Activated naive CD4-positive, alpha-beta T cell treated with anti-CD3 and anti-CD28 coated beads for 36 hours (primary cell): ENCODE measurements at regions not wholly inside any gene's neighbourhood (a gene's known extent, or its start where the extent isn't known, plus 50 kb on each side); places are given as distances from the start of the nearest gene placed in this dataset.
"Not testable (repeated sequence)": the region's sequence is repeated elsewhere in the genome, so short reads cannot be mapped to it uniquely, and the experiment has no call there.

Source experiments
- CTCF ChIA-PET: fragments of 350-600 bp; sonication (Branson Sonifier 250); formaldehyde crosslinking; loops from one replicate; lab custom pipeline; 2021; ENCODE audit warnings: antibody characterized with exemption; lab: Charles Lee
- DNase-seq: peaks from one replicate; pipeline ENCODE4 v3.0.0-alpha.2; 2020
- H3K27ac Mint-ChIP-seq: one replicate; pipeline ENCODE4 v1.8.0; 2021; ENCODE audit warnings: mild to moderate bottlenecking, mixed read lengths
- H3K27me3 Mint-ChIP-seq: one replicate; pipeline ENCODE4 v1.8.0; 2021; ENCODE audit warnings: low read depth, mixed read lengths
- H3K36me3 Mint-ChIP-seq: one replicate; pipeline ENCODE4 v1.8.0; 2021; ENCODE audit warnings: low read depth, mixed read lengths
- H3K4me1 Mint-ChIP-seq: one replicate; pipeline ENCODE4 v1.8.0; 2021; ENCODE audit warnings: low read depth, mixed read lengths
- H3K4me3 Mint-ChIP-seq: one replicate; pipeline ENCODE4 v1.8.0; 2021; ENCODE audit warnings: mild to moderate bottlenecking, moderate library complexity, mixed read lengths
- H3K9me3 Mint-ChIP-seq: one replicate; pipeline ENCODE4 v1.8.0; 2021; ENCODE audit warnings: mixed read lengths
- intact Hi-C: fragments of 100-400 bp; cut with micrococcal nuclease; formaldehyde crosslinking; loops from one replicate; pipeline ENCODE4 v1.15.1; 2023

DNA sequence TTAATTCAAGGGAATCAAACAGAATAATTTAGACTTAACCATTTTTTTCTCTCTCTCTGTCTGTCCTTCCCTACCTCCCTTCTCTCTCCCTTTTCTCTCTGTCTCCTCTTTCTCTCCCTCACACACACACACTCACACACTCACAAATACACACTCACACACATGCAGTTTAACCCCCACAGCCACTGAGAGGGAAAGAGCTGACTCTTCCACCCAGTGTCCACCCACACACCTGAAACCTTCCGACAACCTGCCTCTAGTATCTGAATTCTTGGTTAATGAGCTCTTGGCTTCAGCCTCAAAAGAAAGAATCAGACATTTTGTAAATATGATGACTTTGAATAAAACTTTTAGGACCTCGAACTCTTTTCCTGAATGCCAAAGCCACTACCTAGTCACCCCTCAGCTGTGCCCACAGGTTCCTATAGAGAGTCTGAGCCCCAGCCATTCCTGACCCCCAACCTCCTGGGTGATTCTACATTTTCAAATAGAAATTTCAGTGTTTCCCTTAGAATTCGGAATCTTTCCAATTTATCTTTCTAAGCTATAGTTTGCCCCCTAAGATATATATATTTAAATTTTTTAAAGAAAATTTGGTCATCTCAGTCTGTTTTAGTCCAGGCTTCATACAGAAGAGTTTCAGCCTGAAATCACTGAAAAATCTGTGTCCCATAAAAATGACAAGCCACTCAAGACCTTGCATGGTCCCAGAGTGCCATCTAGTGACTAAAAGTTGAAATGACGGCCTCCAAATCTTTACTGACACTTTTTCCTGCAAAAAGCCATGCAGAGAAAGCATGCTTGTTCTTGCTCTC is 202.8 kb downstream of the IPMK start:
- no peak overlapping the region for H3K27ac Mint-ChIP-seq
- CTCF ChIA-PET, result interaction anchor here (0.5 to 1.2 kb wide), 3 partner anchors 227 to 525 kb away, joined by 3 to 5 read pairs (median 3); no protein-coding TSS in a partner anchor
- H3K9me3 Mint-ChIP-seq, result no peaks in the 10 kb centered on the region
- H3K4me1 Mint-ChIP-seq, result no peaks in the 10 kb centered on the region
- H3K4me3 Mint-ChIP-seq, result no peak overlapping the region
- peak; percentile 10 for DNase-seq
- intact Hi-C loops, result loop anchor here (1.0 to 5.0 kb wide), 2 partner anchors 87 to 728 kb away; no protein-coding TSS in a partner anchor
- peaks cover 16% of the 10 kb centered on the region for H3K27me3 Mint-ChIP-seq
- H3K36me3 Mint-ChIP-seq, result no peaks in the 10 kb centered on the region

DNA sequence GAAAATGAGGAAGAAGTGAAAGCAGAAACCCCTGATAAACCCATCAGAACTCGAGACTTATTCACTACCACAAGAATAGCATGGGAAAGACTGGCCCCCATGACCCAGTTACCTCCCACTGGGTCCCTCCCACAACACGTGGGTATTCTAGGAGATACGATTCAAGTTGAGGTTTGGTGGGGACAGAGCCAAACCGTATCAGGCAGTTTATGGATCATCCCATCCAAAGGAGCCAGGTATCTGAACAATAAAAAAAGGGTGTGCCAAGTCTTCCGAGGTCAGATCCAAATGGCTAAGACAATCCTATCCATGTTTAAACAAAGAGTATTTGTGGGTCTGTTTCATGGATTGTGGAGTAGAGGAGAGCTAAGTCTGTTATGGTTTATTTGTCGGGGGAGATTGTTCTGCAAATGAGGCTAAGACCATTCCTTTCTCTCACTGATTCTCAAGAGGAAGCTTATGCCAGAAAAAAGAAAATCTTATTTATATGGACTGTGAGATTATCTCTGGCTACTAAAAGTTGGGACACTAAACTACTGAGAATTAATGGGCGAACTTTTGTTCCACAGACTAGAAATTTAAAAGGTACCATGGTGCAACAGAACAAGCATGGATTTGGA is 203.7 kb downstream of the IPMK start:
- Mint-ChIP-seq H3K4me1 (no peaks in the 10 kb centered on the region), H3K27me3 (peaks cover 17% of the 10 kb centered on the region), H3K9me3 (no peaks in the 10 kb centered on the region), H3K36me3 (no peaks in the 10 kb centered on the region), H3K4me3 (no peak overlapping the region), H3K27ac (no peak overlapping the region)
- CTCF ChIA-PET, result no interaction called here
- DNase-seq, result no peak
- intact Hi-C loops, result no loop called here

DNA sequence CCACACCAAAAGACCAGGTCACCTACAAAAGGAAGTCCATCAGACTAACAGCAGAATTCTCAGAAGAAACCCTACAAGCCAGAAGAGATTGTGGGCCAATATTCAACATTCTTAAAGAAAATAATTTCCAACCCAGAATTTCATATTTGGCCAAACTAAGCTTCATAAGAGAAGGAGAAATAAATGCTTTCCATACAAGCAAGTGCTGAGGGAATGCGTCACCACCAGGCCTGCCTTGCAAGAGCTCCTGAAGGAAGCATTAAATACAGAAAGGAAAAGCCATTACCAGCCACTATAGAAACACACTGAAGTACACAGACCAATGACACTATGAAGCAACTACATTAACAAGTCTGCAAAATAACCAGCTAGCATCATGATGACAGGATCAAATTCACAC is 209.0 kb downstream of the IPMK start:
- H3K27ac Mint-ChIP-seq, intact Hi-C loops, CTCF ChIA-PET, H3K4me1 Mint-ChIP-seq, DNase-seq, H3K36me3 Mint-ChIP-seq, H3K9me3 Mint-ChIP-seq, H3K4me3 Mint-ChIP-seq, H3K27me3 Mint-ChIP-seq: not testable (repeated sequence)

DNA sequence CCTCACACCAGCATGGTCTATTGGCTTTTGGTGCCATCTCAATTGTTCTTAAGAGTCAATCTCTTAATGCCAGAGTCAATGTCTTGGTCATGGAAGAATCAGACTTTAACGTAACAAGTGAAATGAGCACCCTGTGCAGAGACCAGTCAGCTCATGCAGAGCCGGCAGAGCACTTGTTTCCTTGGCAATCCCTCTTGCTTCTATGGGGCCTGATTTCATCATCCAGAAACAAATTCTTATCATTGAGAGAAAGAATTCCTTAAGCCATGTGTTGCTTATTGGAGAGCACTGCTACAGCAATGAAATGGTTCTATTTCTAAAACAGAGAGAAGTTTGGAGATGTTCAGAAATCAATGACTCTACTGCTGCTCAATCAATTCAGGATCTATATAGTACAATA is 212.8 kb downstream of the IPMK start:
- intact Hi-C loops, result no loop called here
- CTCF ChIA-PET, result no interaction called here
- no peak for DNase-seq
- no peaks in the 10 kb centered on the region for H3K9me3 Mint-ChIP-seq
- H3K27ac Mint-ChIP-seq, result no peak overlapping the region
- H3K27me3 Mint-ChIP-seq, result peaks cover 6% of the 10 kb centered on the region
- H3K36me3 Mint-ChIP-seq, result no peaks in the 10 kb centered on the region
- H3K4me1 Mint-ChIP-seq, result no peaks in the 10 kb centered on the region
- H3K4me3 Mint-ChIP-seq, result no peak overlapping the region

DNA sequence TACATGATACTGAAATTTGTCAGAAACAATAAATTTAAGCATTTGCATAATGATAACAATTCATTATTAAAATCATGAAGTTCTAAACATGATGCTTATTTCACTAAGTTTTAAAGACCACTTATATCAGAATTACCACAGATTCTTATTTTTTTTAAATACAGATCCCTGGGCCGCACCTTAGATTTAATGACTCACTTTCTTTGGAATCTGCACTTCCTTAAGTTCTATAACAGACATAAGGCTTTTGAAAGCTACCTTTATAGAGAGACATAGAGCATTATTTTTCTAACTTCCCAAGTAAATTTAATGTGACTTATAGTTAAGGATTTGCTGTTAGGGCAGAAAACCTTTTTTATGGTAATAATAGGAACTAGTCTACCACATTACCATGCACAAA is 214.9 kb downstream of the IPMK start:
- CTCF ChIA-PET, result no interaction called here
- no peak overlapping the region for H3K27ac Mint-ChIP-seq

DNA sequence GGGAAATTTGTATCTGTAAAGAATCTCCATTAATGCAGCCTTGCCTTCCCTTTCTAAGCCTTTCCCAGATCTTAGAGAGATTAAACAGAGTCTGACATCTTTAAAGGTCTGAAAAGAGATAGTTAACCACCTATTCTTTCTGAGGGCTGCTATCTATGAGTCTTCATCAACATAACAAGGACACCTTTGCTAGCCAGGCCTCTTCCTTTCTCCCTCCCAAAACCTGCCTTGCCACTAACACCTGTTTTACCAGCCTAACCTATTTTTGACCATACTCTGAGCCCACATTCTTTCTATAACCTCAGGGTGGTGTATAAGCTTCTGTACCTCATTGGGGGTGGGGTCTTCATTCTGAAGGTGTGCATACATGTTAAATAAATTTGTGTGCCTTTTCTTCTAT is 217.1 kb downstream of the IPMK start:
- Mint-ChIP-seq H3K4me3 (no peak overlapping the region), H3K27me3 (peaks cover 2% of the 10 kb centered on the region), H3K4me1 (no peaks in the 10 kb centered on the region), H3K36me3 (no peaks in the 10 kb centered on the region), H3K27ac (no peak overlapping the region), H3K9me3 (peaks cover 2% of the 10 kb centered on the region)
- CTCF ChIA-PET, result no interaction called here
- no peak for DNase-seq
- intact Hi-C loops, result no loop called here

More for the DNA sequence above, 214.9 kb downstream of the IPMK start:
- intact Hi-C loops, result no loop called here
- H3K4me3 Mint-ChIP-seq, result no peak overlapping the region
- H3K9me3 Mint-ChIP-seq, result no peaks in the 10 kb centered on the region
- peaks cover 3% of the 10 kb centered on the region for H3K27me3 Mint-ChIP-seq
- DNase-seq, result no peak
- H3K36me3 Mint-ChIP-seq, result no peaks in the 10 kb centered on the region
- H3K4me1 Mint-ChIP-seq, result no peaks in the 10 kb centered on the region

DNA sequence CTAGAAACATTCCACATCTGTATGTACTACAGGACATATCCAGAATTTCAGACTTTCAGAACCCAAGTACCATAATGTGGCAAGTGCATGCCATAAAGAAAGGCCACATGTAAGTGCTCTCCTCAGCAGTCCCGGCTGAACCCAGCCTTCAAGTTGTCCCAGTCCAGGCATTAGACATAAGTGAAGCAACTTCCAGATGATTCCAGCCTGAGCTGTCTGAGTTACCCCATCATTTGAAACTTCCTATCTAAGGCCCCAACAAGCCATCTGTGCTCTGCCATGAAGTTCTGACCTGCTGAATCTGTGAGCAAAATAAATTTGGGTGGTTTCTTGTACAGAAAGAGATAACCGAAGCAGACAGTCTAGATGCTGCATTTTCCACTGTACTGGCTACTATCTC is 218.8 kb downstream of the IPMK start:
- peaks cover 2% of the 10 kb centered on the region for H3K9me3 Mint-ChIP-seq
- CTCF ChIA-PET, result no interaction called here
- no peak for DNase-seq
- peaks cover 4% of the 10 kb centered on the region for H3K27me3 Mint-ChIP-seq
- H3K4me3 Mint-ChIP-seq, result no peak overlapping the region
- no peak overlapping the region for H3K27ac Mint-ChIP-seq
- intact Hi-C loops, result no loop called here
- H3K36me3 Mint-ChIP-seq, result no peaks in the 10 kb centered on the region
- no peaks in the 10 kb centered on the region for H3K4me1 Mint-ChIP-seq

DNA sequence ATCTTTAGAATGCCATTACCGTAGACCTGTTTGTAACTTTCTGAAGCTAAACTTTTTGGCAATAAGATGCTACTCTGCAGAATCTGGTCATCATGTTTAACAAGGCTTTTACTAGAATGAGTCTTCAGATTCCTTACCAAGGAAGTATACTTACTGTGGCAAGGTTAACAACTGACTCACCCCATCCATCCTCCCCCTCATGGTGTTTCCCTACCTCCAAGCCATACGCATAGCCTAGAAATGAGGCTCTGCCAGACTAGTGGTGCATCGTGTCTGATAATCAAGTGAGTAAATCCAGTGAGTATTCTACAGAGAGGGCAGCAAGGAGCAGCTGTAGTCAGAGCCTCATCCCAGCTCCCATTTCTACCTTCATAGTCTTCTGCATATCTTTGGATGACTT is 223.6 kb downstream of the IPMK start:
- H3K4me3 Mint-ChIP-seq, result no peak overlapping the region
- H3K36me3 Mint-ChIP-seq, result no peaks in the 10 kb centered on the region
- H3K4me1 Mint-ChIP-seq, result no peaks in the 10 kb centered on the region
- intact Hi-C loops, result no loop called here
- no peak overlapping the region for H3K27ac Mint-ChIP-seq
- peaks cover 6% of the 10 kb centered on the region for H3K27me3 Mint-ChIP-seq
- peaks cover 8% of the 10 kb centered on the region for H3K9me3 Mint-ChIP-seq
- CTCF ChIA-PET, result no interaction called here
- DNase-seq, result no peak

DNA sequence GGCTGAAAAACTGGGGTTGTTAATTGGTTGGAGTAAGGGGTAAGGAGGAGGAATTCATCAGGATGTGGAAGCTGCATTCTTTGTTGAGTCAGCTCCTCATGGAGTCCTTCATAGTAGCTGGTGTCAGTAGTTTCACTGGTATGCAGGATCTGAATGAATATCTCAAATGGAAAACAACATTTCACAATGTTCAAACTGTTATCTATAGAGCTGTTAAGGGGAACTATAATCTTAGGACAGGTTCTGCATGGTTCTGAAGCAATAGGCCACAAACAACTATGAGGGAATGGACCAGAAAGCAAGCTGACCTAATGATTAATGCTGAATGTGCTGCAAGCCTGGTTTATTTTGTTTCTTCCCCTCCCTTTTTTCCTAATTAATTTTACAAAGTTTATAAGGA is 225.8 kb downstream of the IPMK start:
- Mint-ChIP-seq H3K4me1 (no peaks in the 10 kb centered on the region), H3K9me3 (peaks cover 8% of the 10 kb centered on the region), H3K27ac (no peak overlapping the region), H3K27me3 (peaks cover 5% of the 10 kb centered on the region), H3K4me3 (no peak overlapping the region), H3K36me3 (no peaks in the 10 kb centered on the region)
- no peak for DNase-seq
- CTCF ChIA-PET, result no interaction called here
- intact Hi-C loops, result no loop called here

DNA sequence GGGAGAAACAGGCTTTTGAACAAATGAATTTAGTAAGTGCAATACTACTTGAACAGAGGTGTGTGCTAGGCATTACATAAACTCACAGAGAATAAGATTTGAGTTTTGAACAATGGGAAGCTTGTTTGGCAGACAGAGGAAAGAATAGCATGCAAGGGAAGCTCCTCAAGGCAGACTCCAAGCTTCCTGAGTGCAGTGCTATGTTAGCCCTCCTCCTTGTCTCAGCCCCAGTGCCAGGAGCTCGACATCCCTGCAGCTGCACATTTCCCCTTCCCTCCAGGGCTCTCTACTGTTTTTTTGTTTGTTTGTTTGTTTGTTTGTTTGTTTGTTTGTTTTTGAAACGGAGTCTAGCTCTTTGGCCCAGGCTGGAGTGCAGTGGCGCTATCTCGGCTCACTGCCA is 237.5 kb downstream of the IPMK start:
- no peak overlapping the region for H3K27ac Mint-ChIP-seq
- peaks cover 2% of the 10 kb centered on the region for H3K9me3 Mint-ChIP-seq
- H3K4me1 Mint-ChIP-seq, result no peaks in the 10 kb centered on the region
- no peak for DNase-seq
- H3K36me3 Mint-ChIP-seq, result no peaks in the 10 kb centered on the region
- no peaks in the 10 kb centered on the region for H3K27me3 Mint-ChIP-seq
- intact Hi-C loops, result no loop called here
- CTCF ChIA-PET, result no interaction called here
- H3K4me3 Mint-ChIP-seq, result no peak overlapping the region

DNA sequence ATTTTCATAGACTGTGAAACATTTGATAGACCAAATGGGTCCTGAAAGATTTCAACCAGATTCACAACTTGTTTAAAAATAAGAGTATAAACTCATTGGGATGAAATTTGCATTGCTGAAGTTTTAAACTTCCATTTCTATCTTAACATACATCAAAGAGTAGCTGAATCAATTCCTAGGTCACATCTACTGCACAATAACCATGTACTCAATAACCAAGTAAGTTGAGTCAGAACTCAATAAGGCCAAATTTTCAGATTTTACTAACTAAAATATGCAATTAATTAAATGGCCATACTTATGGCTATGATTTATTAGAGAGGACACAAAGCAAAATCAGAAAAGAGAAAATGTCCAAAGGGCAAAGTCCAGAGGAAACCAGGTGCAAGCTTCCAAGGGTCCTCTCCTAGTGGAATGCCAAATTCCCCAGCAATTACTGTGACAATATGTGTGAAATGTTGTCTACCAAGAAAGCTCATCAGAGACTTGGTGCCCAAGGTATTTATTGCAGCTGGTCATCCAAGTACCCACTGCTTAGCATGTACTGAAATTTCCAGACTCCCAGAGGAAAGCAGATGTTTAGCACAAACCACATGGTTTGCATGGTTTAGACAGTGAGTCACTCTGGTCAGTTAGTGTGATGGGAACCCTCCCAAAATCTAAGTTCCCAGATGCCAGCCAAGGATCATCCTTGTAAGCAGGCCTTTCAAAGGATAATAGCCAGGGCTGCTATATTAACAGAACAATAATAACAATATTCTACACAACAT is 238.9 kb downstream of the IPMK start:
- H3K4me3 Mint-ChIP-seq, result no peak overlapping the region
- H3K27me3 Mint-ChIP-seq, result no peaks in the 10 kb centered on the region
- intact Hi-C loops, result no loop called here
- no peaks in the 10 kb centered on the region for H3K36me3 Mint-ChIP-seq
- no peaks in the 10 kb centered on the region for H3K4me1 Mint-ChIP-seq
- DNase-seq, result no peak
- CTCF ChIA-PET, result no interaction called here
- peaks cover 2% of the 10 kb centered on the region for H3K9me3 Mint-ChIP-seq
- H3K27ac Mint-ChIP-seq, result no peak overlapping the region

DNA sequence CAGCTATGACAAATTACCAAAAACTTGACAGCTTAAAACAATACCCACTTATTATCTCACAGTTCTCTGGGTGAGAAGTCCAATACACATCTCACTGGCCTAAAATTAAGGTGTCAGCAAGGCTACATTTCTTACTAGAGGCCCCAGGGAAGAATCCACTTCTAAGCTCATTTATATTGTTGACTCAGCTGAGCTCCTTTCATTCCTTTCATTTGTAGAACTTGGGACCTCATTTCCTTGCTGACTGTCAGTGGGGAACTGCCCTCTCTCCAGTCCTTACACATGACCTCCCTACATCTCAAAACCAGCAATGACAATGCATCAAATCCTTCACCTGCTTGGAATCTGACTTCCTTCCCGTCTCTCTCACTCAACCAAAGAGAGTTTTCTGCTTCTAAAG is 240.3 kb downstream of the IPMK start:
- Mint-ChIP-seq H3K4me1 (peaks cover 1% of the 10 kb centered on the region), H3K27me3 (no peaks in the 10 kb centered on the region), H3K4me3 (no peak overlapping the region), H3K9me3 (peaks cover 4% of the 10 kb centered on the region), H3K27ac (no peak overlapping the region), H3K36me3 (no peaks in the 10 kb centered on the region)
- no peak for DNase-seq
- intact Hi-C loops, result no loop called here
- CTCF ChIA-PET, result no interaction called here
